ENCODE measurements at regions not wholly inside any gene's neighbourhood (a gene's known extent, or its start where the extent isn't known, plus 50 kb on each side); places are given as distances from the start of the nearest gene placed in this dataset.

DNA sequence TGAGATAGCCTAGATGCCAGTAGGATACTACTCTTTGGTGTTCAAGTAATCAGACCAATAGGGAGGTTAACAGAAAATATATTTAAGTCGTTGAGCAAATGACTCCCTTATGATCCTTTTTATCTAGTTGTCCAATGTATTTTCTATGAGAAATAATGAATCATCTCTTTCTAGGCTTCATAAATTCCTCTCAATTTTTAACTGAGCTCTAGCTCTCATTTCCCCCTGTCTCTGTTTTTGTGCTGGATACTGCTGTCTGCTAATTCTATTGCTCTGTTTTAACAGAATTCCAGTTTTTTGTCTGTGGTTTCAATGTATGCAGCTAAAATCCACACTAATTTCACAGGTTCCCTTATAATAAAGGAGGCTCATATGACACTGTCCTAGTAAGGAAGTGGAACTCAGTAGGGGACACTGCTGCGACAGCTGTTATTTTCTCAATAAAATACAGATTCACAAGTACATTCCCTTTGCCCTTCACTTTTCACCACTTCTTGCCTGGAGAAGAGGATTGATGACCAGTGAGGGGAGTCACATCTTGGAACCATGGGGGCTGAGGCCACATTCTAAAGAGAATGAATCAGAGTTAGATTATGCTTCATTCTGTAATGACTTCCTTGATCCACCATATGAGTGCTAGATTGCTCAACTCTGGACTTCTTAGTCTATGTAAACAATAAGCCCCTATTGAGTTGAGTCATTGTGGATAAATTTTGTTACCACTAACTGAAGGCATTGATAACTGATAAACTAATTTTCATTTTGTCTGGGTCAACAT is 558.7 kb upstream of the KCNMB2 start:
- DNase-seq = peak; percentile 98

DNA sequence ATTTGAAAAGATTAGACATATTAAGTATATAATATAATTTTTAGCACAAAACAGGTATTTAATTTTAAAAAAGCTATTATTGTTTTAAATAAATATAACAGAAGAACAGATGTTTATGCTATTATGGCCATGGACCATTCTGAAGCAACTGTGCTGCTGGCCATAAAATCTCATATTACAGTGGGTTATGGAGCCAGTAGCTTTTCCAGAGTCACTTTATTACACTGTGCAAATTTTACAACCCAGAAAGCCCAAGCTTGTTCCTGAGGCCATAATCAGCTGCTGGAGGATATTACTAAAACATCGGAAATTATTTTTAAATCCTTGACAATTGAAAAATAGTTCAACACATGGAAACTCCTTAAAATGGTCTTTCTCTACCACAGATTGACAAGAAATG is 557.3 kb upstream of the KCNMB2 start:
- DNase-seq = no peak

DNA sequence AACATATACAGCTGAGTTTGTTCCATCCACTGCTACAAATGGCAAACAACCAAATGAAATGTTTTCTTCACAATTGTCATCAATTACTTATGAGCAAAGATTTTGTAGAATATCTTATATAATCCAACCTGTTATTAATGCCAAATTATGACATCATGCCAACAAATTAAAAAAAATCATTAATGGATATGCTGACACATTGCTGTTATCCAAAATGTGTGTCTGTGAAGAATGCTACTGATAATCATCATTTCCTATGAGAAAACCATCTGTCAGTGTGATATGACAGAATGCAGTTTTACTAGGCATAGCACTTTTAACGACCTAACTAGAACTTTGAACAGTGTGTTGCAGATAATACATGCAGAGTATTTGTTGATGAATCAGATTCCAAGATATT is 556.5 kb upstream of the KCNMB2 start:
- DNase-seq = peak; percentile 13

DNA sequence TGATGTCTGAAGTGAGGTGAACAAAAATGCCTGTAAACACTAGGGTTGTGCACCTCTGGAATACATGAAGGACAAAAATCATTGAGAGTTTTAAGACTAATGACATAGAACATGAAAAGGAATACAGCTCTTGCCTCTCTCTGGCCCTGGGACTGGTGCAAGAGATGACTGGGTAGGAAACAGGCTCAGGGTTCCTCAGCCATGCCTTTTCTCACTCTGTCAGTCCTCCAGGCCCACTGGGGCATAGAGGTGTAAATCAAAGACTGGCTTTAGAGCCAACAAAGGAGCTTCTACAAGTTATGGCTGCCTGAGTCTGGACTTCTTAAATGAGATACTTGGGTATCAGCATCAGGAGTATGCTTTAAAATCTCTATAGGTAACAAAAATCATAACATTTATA is 554.7 kb upstream of the KCNMB2 start:
- DNase-seq = no peak

DNA sequence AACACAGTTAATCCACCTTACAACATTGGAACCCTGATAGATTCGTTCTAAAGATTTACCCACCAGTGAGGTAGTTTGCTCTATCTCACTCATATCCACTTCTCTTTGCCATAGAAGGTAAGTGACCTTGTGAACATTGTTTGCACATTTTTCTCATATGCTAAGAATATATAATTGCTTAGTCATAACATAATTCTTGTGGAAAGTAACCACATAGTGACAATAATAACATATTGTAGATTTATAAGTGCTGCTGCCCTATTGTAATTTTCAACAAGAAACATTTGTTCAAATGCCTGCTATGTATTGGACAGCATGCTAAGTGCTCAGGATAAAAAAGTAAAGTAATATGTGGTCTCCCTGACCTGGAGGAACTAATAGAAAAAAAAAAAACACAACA is 554.2 kb upstream of the KCNMB2 start:
- peak; percentile 87 for DNase-seq

DNA sequence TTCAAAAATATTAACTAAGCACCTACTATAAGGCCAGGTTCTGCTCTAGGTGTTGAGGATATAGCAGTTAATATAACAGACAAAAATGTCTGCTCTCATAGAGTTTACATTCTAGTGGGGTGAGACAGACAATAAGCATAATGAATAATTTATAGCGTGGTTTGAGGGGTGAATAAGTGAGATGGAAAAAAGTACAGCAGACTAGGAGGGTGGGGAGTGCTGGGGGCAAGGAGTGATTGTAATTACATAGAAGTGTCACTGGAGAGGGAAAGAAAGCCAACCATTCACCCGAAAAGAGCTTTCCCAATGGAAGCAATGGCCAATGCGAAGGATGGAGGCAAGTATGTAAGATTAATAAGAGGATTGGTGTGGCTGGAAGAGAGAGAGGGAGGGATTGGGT is 552.9 kb upstream of the KCNMB2 start:
- DNase-seq = peak; percentile 57

DNA sequence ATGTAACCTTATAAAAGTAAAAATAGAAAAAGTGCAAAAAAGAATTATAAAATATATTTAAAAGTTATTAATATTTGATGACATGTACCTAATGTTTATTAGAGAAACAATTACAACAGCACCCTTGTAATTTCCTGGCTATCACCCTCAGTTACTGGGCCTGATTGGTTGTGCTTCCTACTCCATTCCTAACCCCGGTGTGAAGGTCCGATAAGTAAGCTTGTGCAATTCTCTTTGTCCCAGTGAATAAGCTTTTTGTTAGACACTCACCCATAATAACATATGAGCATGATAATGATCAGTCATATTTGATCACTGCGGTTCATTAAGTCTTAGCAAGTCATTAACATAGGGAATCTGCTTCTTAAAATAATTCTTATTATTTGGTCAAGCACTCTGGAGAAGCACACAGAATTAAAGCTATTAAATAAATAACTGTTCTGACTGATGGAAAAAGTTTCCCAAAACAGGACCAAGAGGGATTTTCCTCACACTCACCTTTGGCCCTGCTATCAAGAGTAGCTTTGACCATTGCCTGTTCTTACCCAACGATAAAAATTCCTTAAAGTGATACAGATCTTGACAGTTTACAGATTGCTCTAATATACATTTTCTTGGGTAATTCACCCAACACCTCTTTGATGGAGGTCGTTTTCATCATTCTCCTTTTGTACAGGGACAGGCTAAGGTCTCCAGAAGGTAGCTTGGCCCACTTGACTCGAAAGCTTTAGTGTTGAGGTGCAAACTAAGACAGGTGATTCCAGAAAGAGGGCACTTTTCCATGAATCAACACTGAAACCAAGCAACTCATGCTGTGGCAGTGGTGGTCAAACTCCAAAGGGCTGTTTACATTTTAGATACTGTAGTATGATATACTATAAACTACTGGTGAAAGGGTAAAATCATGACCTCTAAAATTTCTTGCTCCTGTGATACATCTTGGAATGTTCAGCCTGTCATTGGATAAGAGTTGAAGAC is 543.0 kb upstream of the KCNMB2 start:
- no peak for DNase-seq

DNA sequence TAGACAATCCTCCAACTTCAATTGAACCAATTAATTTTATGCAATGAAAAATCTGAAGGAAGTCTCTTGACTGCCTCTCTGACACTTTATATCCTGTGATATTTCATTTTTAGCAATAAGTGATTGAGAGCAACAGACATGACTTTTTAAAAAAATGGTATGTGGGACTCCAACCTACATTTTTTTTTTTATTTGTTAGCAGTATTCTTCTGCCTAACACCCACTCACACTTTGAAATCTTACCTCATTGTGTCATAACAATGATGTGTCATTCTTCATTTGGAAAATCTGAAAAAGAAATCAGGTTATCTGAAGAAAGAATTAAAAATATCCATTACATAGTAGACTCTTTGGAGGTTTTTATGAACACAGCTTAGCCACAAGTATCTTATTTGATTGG is 541.3 kb upstream of the KCNMB2 start:
- DNase-seq = no peak

DNA sequence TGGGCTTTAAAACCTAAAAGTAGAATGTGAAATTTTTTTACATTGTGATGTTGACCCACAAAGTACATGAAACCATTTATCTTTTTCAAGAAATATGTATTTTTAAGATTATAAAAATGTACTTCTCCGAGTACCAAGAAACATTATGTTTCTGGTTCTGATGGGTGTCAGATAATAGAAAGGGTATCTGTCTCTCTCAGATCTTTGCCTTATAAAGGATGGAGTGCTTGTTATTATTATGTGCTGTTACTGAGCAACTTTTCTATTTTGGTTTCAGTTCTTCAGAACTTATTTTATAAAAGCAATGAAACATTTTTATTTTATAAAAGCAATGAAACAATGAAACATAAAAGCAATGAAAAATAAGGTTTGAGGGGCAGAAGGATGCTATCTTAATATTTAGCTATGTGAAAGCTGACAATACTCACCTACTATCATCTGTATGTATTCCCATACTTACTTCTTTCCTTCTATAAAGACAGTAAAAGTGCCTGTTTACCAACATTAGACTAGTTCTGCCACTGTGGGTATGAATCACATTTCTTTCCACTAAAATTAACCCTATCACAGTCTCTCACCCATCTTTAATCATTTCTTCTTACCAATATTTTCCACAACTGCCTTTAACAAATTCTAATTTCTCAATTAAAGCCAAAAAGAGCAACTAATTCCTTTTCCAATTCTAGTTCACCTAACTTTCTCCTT is 540.7 kb upstream of the KCNMB2 start:
- no peak for DNase-seq

DNA sequence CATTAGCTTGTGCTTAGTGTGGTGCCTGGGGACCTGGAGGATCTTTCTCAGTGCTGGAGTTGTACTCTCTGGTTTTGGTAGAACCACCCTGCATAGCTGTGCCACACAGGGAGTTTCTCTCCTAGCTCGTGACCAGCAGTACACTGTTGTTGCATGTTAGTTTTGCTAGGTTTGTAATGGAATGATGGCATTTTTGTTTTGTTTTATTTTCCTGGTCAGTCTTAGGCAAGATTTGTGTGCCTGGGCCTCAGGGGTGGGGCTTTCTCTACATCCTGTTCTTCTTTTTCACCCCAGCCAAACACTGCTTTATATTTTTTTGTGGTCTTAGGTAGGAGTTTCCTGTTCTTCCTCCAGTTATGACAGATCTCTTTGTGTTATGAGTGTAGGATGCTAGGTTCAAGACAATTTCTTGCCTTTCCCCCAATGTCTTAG is 534.5 kb upstream of the KCNMB2 start:
- DNase-seq = no peak

DNA sequence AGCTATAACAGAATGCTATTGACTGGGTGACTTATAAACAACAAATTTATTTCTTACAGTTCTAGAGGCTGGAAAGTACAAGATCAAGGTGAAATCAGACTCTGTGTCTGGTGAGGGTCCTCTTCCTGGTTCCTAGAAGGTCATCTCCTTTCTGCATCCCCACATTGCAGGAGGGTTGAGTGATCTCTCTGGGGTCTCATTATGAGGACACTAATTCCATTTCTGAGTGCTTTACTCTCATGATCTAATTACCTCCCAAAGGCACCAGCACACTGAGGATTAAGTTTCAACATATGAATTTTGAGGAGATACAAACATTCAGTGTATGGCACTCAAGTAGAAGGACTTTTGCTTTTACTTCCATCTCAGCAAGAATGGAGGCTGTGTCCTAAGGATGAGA is 534.1 kb upstream of the KCNMB2 start:
- no peak for DNase-seq

DNA sequence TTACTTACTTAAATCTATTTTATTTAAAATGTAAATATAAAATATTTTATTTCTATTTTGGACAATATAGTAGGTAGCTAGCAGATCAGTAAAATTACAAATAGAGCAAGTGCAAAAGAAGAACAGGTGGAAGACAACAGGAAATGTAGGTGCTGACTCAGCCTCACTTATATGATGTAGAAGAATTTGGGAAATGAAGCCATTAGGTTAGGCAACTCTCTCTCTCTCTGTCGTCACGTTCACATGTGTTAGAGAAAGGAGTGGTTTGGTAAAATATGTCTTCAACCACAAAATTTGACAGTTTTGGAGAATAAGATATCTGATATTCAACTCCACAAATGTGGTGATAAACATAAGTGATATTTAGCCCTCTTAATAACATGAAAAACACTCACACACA is 532.5 kb upstream of the KCNMB2 start:
- peak; percentile 58 for DNase-seq

DNA sequence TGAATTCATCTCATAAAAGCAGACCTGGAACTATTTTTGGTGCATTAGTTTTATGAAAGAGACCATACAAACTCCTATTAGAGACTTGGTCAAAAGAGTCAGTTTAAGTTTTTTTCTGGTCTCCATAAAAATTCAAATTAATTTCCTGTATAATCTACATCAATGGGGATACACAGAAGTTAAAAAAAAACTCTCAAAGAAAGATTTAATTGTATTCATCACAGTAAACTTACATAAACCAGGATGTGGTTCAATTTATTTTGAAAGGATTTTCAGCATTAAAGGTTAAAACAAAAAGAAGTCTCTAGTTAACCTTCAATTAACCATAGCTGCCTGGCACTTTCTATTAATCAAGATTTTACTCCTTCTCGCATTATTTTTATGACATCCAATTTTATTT is 530.3 kb upstream of the KCNMB2 start:
- DNase-seq = no peak

DNA sequence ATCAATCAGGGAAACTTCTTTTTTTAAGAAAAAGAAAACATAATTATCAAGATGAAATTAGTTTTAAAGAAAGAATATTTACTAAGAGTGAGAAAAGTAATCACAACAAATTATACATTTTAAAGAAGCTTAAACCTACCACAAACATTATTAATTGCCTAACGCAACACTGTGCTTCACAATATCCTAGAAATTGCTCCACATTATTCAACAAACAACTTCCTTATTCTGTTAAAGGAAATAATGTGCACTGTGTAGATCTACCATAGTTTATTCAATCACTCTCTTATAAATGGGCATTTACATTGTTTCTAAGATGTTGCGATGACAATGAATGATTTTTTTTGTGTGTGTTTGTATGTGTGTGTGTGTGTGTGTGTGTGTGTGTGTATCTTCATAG is 525.9 kb upstream of the KCNMB2 start:
- no peak for DNase-seq

DNA sequence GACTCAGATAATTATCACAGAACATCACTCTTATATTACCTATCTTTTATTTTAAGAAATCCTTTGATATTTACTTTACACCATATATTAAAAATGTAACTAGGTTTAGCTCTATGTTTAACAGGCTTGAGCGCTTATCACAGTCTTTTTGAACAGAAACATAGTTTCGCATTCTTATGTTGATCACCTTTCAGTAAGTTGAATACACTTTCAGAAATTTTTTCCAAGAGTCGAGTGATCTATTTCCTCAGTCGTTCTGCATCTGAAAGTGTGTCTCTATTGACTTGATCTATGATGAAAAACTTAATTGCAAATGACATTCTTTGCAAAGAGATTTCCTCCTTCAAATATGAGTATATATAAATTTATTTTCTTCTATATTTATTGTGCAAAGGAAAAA is 516.6 kb upstream of the KCNMB2 start:
- DNase-seq = no peak

DNA sequence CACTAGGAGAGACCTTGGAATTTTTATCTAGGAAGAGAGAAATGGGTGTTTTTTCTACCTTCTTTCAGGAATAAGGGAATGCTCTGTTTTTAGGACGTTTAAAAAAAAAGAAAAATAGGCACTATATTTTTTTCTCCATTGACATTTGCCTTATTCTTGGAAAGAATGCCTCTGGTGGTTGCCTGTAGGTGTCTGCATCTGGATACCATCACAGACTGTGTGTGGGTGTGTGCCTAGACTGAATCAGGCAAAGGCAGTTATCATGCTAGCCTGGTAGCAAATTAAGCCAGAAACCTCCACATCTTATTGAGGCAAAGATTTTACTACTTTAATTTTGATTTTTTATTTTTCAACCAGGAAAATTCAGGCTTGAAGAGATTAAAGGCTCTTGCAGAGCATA is 513.6 kb upstream of the KCNMB2 start:
- peak; percentile 10 for DNase-seq

DNA sequence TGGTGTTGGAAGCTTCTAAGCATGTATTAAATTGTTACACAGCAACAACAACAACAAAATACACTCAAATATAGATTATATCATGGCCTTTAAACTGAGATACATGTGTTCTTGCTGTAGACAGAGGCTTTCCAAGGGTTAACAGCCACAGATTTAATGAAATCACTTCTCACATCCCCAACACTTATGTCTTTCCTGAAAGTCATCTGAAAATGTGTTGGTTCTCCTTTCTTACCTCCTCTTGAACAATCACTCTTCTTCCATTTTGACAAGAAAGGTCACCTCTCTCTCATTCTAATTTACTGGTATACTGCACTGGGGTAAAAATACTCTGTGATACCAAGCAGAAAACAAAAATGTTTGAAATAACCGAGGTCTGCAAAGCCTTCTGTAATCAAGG is 507.3 kb upstream of the KCNMB2 start:
- DNase-seq = no peak

DNA sequence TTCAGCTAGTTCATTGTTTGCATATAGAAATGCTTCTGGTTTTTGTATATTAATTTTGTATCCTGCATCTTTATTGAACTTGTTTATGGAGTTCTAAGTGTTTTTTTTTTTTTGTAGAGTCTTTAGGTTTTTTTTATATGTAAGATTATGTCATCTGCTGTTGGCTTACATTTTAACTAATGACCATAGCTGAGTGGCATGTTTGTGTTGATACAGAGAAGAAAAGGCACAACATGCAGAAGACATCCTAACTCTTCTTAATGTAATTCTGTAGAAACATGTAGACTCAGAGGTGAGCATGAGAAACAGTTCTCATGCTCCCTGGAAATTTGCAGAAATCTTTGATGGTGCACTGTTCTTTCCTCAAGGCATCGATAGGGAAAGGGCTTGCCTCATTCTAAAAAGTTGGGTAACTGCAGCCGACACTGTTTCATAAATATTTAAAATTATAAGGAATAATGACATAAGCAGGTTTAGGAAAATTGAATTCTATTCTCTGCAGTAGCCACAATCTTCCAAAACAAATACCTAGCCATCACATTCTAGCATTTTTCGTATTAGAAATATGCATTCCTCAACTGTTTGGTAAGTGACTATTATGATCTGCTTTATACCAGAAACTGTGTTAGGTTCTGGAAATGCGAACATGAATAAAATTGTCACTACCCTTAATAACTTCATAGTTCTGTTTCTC is 499.6 kb upstream of the KCNMB2 start:
- peak; percentile 78 for DNase-seq

DNA sequence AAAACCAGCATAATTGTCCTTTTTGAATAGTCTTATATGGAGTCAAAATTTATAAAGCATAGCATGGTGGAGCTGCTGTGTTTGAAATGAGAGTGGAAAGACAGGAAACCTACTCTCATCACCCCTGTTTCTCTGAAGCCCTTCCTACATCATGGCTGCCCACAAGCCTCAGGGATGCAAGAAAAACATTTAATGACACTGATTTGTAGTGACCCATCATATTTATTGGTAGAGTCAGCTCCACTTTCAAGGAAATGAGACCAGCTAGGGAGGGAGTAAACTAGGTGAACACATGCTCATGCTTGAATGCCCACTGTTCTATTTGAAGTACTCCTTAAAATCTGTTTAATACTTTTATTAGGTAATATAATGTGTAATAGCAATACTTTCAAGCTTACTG is 494.3 kb upstream of the KCNMB2 start:
- no peak for DNase-seq

DNA sequence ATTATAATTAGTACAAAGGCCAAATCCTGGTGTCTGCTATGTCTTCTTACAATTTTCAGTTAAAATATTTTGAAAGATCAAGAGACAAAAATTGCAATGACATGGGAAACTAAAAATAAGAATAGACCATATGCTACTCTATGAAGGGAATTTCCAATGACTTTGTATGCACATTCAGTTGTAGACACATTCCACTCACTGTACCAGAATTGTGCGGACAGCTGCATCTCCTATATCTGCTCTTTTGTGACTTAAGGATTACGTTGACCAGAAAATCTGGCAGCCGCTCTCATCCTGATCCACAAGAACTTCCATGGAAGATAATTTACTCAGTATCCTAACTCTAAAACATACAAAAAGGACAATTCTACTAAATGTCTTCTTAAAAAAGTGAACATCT is 493.9 kb upstream of the KCNMB2 start:
- no peak for DNase-seq

DNA sequence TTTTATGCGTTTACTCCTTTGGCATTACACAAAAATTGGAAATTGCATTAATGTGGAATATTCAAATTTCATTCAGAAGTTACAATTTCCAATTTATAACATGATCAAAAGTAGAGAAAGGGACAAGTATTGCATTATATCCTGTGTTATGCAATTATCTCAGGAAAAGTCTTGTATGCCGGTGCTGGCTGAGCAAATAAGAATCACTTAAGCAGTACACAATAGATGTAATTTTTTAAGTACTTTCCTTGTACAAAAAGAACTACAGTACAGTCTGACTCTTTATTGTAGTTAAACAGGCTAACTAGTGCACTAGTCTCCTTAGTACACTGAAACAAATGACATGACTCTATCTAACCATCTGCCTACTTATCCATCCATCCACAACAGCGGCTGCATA is 493.2 kb upstream of the KCNMB2 start:
- DNase-seq = no peak

DNA sequence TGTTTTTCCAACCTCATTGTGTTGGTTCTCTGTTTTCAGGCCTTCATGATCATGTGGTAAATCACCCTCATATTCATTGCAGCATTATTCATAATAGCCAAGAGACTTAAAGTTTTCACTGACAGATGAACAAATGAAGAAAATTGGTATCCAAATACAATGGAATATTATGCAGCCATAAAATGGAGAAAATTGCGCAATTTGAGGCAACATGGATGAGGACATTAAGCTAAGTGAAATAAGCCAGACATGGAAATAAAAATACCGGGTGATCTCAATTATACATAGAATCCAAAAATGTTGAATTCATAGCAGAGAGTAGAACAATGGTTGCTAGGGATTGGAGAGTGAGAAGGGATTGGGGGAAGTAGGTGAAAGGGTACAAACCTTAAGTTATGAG is 491.9 kb upstream of the KCNMB2 start:
- DNase-seq = no peak

DNA sequence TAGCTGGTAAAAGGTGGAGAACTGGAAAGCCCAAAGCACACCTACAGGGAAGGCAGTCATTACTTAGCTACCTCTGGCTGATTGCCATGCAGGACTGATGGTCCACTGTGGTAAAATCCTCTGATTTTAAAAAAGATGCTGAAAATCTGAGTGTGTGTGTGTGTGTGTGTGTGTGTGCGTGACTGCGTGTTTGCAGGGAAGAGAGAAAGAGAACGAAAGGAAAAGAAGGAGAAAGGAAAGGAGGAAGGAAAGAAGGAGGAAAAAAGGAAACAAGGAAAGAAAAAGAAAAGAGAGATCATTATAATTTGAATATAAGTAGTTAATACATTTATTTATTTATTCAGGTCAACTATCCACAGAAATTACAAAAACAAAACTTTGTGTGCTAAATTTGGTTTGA is 488.7 kb upstream of the KCNMB2 start:
- no peak for DNase-seq
